ENCODE measurements at regions not wholly inside any gene's neighbourhood (a gene's known extent, or its start where the extent isn't known, plus 50 kb on each side); places are given as distances from the start of the nearest gene placed in this dataset.

DNA sequence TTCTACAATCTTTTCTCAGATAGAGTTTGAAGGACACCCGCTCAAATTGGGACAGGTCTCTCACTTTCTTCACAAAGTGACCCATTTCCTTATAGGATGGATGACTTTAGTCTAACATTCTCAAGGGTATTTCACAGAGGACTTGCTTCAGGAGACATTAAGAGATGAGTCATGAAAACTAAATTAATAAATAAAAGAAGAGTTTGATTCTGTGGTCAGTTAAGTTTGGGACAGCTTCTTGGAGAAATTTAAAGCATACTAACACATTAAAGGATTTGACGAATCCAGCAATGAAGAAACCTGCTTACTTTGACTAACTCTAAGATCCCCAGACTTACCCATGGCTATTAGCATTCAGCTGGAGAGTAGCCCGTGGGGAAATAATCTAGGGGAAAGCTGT, 95.6 kb upstream of the RAB3GAP2 start:
- DNase-seq, result no peak
- intact Hi-C loops (cut with DNase I), result no loop called here

DNA sequence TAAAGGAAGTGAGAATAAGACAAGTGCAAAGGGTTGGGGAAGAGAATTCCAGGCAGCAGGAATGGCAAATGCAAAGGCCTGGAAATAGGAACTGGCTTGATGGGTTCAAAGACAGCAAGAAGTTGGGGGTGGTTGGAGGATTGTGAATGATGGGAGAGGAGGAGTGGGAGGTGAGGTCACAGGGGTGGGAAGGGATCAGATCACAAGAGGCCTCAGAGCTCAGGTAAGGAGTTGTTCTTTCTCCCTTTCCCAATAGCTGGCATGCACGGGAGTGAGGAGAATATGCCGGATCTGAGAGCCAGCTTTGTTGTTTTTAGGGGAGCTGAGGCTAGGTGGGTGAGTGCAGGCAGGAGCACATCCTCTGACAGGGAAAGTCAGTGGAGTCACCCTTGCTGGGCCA, 94.0 kb upstream of the RAB3GAP2 start:
- DNase-seq, result no peak
- intact Hi-C loops (cut with DNase I), result no loop called here

DNA sequence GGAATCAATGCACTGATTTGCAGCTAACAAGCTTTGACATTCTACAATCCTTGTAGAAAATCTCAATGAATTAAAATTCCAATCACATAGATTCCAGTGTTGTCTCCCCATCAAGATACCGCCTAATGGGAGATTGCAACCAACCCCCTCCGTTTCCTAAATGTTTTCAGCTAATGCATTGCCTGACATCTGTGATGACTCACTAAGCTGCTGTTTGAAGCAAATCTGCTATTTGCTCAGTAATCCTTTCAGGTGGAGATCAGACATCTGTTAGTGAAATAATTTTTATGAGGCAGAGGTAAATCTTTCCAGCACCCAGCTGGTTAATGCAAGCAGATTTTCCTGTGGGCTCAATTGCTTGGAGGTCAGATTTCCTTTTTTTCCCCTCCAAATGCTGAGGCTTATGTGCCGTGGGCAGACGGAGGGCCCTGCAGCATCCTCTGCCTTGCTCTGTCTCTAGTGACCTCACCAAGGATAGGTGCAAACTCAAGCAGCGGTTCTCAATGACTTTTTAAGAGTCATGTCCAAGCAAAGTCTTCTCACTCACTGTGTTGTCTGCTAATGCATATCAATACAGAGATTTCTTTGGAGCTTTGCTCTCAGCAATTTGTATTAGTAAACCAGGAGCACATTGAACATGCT, 91.1 kb upstream of the RAB3GAP2 start:
- no peak for DNase-seq
- intact Hi-C loops (cut with DNase I), result no loop called here

DNA sequence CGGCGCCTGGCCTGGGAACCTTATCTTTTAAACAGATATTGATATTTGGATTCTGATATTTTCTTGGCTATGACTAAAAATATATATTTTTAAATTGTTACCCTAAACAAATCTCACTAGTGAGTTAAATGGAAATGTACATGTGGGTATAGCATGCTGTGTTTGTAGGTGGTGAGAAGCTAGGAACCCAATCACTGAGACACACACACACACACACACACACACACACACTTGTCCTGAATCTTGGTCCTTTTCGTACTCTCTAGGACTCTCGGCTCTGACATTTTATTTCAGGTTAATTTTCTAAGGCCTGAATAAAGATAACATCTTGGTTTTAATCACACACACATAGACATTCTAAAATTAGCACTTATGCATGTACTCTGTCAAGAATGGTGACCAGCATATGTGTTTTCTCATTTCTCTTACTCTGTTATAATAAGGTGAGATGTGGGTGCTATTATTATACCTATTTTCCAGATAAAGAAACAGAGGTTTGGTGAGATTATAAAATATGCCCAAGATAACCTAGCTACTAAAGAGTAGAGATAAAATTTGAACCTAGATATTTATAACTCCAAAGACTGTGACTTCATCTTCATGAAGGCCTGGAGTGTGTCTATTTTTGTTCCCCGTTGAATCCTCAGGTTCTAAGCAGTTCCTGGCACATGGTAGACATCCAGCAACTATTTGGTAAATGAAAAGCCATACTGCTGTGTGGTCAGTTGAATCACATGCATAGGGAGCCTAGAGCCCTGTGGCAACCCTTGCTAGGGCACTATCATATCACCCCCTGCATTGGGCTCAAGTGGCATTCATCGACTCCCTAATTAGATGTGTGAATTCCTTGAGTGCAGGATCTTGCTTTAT, 85.0 kb upstream of the RAB3GAP2 start:
- intact Hi-C loops (cut with DNase I), result no loop called here
- DNase-seq, result no peak

DNA sequence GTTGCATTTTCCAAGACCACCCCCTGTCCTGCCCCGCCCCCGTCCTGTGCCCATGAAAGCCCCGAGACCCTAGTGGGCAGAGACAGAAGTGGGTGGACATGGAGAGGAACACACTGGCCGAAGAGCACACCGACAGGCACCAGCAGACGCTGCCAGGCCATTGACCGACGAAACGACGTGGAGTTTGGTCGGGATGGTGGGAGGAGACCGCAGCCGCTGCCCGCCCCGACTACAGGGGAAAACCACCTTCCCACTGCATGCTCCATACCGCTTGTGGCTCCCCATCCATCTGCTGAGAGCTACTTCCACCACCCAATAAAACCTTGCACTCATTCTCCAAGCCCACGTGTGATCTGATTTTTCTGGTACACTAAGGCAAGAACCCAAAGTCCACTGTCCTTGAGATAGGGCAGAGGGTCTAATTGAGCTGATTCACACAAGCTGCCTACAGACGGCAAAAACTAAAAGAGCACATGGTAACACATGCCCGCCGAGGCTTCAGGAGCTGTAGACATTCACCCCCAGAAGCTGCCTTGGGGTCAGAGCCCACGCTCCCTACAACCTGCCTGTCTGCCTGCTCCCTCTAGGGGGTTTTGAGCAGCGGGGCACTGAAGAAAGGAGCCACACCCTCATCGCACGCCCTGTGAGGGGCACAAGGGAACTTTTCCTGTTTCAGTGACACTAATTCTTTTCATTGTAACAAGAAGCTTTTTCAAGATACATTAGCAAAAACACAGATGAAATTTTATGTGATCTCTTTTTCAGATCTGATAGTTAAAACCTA, 81.2 kb upstream of the RAB3GAP2 start:
- intact Hi-C loops (cut with DNase I), result no loop called here
- no peak for DNase-seq

DNA sequence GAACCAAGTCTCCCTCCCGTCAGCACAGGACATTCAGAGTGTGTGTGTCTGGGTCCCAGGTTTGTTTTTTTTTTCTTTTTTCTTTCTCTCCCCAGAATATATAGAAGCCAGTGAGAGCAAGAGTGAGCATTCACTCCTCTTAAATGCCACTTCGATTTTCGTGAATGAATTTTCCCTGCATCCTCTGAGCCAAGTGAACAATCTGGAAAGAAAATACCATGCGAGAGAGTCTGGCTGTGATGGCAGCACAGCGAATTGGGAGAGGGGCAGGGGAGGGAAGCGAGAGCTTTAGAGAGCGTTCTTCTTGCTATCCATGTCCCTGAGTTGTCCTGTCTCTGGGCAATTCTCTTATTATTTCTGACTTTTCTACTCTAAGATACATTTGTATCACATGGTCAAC, 76.0 kb upstream of the RAB3GAP2 start:
- no peak for DNase-seq
- intact Hi-C loops (cut with DNase I), result no loop called here

DNA sequence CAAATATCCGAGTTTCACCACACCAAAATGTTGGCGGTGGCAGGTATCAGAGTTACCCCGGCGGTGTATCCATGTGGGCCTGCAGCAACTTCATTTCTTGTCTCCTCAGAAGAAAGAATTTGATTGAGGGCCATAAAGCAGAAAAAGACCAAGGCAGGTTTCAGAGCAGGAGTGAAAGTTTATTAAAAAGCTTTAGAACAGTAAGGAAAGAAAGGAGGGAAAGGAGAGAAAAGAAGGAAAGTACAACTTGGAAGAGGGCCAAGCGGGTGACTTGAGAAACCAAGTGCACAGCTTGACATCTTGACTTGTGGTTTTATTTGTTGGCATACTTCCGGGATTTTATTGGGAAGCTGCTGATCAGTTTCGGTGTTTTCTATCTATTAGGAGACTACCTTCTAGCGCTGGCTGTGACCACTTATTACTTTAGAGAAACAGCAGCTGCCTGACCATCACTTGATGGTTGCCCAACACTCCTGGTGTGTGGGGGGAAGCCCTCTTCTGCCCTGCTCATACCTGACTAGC, 75.5 kb upstream of the RAB3GAP2 start:
- intact Hi-C loops (cut with DNase I), result no loop called here
- DNase-seq, result no peak

DNA sequence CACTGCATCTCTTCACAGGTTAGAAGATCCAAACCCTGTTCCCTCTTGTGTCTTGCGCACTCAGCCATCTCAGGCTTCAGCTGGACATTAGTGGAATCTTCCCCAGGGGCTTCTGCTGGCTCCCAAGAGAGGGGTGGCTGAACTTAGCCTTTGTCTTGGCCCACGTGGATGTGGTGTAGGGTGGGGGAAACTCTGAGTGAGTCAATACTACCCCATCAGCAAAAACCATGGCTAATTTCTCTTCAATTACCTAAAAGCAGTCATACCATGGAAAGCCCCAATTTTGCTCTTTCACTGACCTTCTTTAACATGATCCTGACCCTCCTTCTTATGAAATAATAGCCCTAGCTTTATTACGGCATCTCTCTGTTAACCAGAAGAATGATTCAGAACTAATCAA, 72.5 kb upstream of the RAB3GAP2 start:
- intact Hi-C loops (cut with DNase I), result no loop called here
- DNase-seq, result no peak

DNA sequence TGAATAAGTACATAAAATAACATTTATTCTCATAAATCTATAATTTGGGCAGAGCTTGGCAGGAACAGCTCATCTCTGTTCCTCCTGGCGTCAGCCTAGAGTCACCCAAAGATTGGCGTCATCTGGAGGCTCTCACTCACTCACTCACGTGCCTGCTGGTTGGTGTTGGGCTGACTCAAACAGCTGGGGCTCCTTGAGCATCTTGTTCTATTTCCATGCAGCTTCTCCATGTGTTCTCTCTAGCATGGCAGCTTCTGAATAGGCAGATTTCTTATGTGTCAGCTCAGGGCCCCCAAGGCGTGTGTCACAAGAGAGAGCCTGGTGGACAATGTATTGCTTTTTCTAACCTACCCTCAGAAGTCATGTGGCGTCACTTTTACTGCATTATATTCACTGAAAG, 70.6 kb upstream of the RAB3GAP2 start:
- intact Hi-C loops (cut with DNase I), result no loop called here
- peak in 2 of 10 donors; percentile 10 to 43 for DNase-seq

DNA sequence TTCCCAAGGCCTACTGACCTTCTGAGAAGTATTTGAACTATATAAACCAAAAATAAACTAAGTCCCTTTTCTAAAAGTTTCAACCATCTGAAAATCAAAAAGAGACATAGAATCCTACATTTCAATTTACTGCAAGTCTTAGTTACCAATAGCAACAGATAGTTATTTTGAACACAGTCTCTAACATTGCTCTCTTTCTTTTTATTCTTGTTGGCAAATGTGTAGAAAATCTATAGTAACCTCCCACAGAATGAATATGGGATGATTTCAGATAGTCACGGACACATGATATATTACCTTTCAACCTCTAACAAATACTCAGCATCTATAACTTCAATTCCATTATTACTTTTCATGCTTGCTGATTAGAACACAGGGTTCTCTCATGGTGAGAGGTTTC, 68.9 kb upstream of the RAB3GAP2 start:
- intact Hi-C loops (cut with DNase I), result no loop called here
- DNase-seq, result no peak

DNA sequence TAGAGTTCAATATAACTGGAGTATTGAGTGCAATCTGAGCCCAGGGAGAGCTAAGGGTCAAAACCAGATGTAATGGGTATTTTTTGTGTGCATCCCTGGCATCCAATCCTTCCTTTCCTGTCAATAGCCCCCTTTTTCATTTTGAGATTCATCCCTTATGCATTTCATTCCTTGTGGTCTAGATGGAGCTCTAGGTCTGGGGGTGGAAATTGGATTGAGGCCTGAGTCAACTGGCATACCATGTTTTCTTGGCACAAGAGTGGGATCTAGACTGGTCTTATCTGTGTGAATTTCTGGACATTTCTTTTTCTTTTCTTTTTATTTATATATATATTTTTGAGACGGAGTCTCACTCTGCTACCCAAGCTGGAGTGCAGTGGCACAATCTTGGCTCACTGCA, 67.3 kb upstream of the RAB3GAP2 start:
- intact Hi-C loops (cut with DNase I), result no loop called here
- DNase-seq, result no peak

DNA sequence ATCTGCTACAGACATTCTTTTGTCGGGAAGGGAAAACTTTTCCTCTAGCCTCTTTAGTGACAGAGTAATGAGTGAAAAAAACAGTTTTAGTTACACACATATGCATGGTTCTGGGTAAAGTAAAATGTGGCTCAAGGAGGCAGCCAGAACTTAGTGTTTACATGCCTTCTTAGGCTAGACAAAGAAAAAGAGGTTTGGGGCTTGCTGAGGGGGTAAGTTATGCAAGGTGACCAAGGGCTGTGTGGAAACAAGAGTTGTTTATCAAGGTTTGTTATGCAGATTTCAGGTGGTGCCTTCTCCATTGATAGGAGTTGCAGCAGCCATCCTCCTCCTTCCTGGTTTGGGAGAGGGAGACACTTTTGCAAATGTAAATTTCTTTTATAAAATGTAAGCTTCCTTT, 66.5 kb upstream of the RAB3GAP2 start:
- intact Hi-C loops (cut with DNase I), result no loop called here
- DNase-seq, result no peak

DNA sequence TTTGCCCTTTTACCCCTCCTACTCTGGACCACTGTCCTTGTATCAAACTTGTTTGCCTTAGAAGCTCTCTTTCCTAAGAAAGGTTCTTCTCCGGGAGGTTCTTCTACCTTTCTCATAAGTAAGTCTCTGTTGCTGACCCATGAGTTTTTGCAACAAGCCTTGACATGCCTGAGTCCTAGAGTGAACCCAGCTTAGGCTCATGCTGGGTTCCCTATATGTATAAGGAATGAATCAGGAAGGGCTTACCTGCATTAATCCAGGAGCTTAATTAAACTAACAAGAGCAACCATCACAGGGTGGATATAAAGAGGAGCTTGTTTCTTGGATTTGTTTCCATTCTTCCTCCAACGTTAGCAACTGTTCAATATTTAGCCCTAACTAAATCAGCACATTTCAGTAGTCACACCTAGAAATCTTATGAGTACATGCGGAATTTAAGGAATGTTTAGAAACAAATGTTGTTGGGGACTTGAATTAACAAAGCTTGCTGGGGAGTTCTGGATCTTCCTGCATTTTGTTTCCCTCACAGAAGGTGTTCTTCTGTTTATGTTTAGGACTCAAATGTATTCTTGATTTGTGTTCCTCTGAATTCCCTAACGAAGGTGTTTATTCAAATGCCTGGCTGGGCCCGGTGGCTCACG, 64.3 kb upstream of the RAB3GAP2 start:
- no peak for DNase-seq
- intact Hi-C loops (cut with DNase I), result no loop called here

DNA sequence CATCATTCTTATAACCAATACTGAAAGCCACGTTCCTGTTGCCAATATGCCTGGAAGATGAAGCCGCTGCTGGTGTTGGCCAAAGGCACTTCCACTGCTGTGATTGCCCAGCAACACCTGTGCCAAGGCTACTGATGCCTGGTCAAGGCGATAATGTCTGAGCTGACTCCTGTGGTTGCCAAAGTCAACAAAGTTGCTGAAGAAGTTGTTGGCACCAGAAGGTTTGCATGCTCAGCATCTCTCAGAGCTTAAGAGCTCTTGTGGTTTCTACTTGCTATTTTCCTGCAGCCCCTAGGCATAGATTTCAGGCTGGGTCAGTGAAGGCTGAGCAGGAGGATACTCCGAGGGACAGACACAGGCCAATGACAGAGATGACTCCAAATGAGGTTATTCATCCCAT, 63.4 kb upstream of the RAB3GAP2 start:
- intact Hi-C loops (cut with DNase I), result no loop called here
- no peak for DNase-seq

DNA sequence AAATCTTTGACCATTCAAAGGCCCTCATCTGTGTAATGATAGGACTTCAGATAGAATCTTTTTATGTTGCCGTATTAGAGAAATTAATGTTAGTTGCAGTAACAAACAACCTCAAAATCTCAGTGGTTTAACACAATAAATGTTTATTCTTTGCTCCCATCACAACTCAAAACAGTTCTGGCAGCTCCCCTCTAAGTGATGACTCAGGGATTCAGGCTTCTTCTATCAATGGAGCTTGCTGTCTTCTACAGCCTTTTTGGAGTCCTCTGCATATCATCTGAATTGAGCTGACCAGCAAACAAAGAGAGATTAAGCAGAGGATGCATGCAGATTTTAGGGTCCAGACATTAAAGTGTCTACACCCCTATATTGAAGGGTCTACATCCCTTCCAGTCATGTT, 59.1 kb upstream of the RAB3GAP2 start:
- intact Hi-C loops (cut with DNase I), result no loop called here
- DNase-seq, result no peak

DNA sequence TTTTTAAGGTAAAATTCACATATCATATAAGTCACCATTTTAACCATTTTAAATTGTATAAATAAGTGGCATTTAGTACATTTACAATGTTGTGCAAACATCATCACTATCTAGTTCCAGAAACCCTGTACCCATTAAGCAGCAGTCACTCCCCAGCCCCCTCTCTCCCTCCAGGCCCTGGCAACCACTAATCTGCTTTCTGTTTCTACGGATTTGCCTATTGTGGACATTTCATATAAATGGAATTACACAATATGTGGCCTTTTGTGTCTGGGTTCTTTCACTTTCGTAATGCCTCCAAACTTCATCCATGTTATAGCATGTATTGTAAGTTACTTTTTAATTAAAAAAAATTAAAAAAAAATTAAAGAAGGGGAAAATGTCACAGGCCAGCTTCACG, 58.0 kb upstream of the RAB3GAP2 start:
- intact Hi-C loops (cut with DNase I), result no loop called here
- DNase-seq, result no peak

DNA sequence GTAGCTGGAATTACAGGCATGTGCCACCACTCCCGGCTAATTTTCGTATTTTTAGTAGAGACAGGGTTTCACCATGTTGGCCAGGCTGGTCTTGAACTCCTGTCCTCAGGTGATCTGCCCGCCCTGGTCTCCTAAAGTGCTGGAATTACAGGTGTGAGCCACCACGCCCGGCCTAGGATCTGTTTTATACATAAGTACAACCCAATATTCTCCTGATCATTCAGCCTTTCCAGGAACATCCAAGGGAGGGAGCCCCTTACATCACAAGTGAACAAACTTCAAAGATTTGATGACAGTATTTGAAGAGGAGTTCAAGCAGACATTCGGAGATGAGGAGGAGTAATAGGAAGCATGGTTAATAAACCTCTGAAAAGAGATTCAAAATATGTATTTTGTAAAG, 54.9 kb upstream of the RAB3GAP2 start:
- intact Hi-C loops (cut with DNase I), result no loop called here
- no peak for DNase-seq

DNA sequence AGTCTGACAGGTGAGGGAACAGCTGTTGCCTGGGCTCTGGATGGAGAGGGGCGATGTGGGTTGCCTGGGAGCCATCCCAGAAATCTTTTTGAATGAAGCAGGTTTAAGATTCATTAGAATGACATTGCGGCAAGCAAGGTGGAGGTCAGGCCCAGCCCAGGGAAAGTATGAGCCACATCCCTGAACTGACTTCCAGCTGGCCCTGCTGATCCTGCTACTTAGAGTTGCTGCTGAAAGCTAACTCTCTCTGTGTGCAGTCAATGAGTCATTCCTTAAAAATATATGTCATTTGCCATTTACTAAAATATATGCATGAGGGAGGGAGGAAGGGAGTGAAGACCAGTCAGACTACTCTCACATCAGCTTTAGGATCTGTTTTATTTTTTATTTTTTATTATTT, 54.3 kb upstream of the RAB3GAP2 start:
- DNase-seq, result no peak
- intact Hi-C loops (cut with DNase I), result no loop called here

DNA sequence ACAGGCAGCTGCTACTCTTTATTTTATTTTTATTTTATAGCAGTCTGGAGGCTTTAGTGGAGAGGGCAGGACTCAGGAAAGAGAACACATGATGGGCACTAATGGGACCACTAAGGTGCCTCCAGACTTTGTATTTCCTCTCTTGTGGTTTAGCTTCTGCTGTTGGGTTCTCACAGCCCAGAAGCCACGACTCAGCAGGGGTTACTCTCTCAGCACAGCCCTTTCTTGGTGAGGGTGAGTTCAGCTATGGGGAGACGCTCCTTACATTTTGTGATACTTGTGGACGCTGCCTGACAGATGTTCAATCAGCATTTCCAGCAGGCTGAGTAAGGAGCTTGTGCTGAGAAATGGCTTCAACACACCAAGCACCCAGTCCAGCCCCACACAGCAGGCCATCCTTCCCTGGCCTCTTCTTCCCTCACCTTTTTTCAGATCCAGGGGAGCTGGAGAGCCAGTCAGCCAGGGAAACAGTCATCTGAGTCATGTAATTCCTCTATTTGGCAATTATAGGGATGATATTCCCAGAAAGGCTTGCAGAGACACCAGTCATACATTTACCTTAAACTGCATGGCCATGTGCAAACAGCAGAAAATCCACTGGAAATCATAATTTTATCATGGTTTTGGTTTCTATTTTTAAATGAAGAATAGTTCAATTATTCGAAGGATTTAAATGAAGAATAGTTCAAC, 53.2 kb upstream of the RAB3GAP2 start:
- no peak for DNase-seq
- intact Hi-C loops (cut with DNase I), result no loop called here

DNA sequence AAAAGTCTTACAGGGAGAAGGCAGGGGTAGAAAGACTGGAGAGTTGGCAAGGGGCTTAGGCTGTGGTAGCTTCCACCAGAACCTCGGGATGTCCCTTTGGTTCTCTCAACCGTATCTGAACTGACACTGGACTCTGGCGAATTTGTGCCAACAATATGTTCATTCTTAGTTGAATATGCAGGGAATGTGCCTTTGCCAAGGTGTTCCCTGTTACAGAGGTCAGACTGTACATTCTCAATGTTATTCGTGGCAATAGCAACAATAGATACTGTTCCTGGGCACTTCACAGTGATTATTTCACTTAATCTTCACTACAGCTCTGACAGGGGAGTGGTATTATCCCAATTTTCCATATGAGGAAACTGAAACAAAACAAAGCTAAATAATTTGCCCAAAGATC, 51.5 kb upstream of the RAB3GAP2 start:
- intact Hi-C loops (cut with DNase I), result no loop called here
- DNase-seq, result no peak
